WTC11 (cell line): ENCODE measurements at regions not wholly inside any gene's neighbourhood (a gene's known extent, or its start where the extent isn't known, plus 50 kb on each side); places are given as distances from the start of the nearest gene placed in this dataset.

Experiments used
- CREB1 ChIP-seq: sonication (generic); formaldehyde crosslinking; IDR thresholded peaks from 2 replicates; pipeline ENCODE4 v1.8.0; 2023; ENCODE audit warnings: mild to moderate bottlenecking, missing genetic modification reagents
- E2F4 ChIP-seq: sonication (generic); formaldehyde crosslinking; IDR thresholded peaks from 2 replicates; pipeline ENCODE4 v1.8.1; 2022; ENCODE audit warnings: low read depth, mild to moderate bottlenecking, moderate library complexity, missing genetic modification reagents, borderline replicate concordance
- FOXP1 ChIP-seq: sonication (generic); formaldehyde crosslinking; IDR thresholded peaks from 2 replicates; pipeline ENCODE4 v1.8.0; 2022; ENCODE audit warnings: missing genetic modification reagents, mild to moderate bottlenecking, moderate library complexity, borderline replicate concordance
- FOXP4 ChIP-seq: sonication (generic); formaldehyde crosslinking; IDR thresholded peaks from 2 replicates; pipeline ENCODE4 v1.8.0; 2022; ENCODE audit warnings: mild to moderate bottlenecking, missing genetic modification reagents
- JAZF1 ChIP-seq: fragments of 250-450 bp; sonication (Bioruptor Pico); IDR thresholded peaks from 2 replicates; pipeline ENCODE4 v1.9.0; 2021; ENCODE audit warnings: moderate library complexity, mild to moderate bottlenecking, inconsistent platforms
- MXD4 ChIP-seq: fragments of 250-450 bp; sonication (Bioruptor Pico); IDR thresholded peaks from 2 replicates; pipeline ENCODE4 v1.8.0; 2021; ENCODE audit warnings: mild to moderate bottlenecking, moderate library complexity, borderline replicate concordance
- SMAD4 ChIP-seq: sonication (generic); formaldehyde crosslinking; IDR thresholded peaks from 2 replicates; pipeline ENCODE4 v1.8.0; 2022; ENCODE audit warnings: mild to moderate bottlenecking, missing genetic modification reagents
- TP53 ChIP-seq: sonication (generic); formaldehyde crosslinking; IDR thresholded peaks from 2 replicates; pipeline ENCODE4 v1.8.1; 2023; ENCODE audit warnings: mild to moderate bottlenecking, missing genetic modification reagents
- ZBTB21 ChIP-seq: sonication (generic); formaldehyde crosslinking; IDR thresholded peaks from 2 replicates; pipeline ENCODE4 v1.8.1; 2023; ENCODE audit warnings: mild to moderate bottlenecking, missing genetic modification reagents, borderline replicate concordance
- ZBTB43 ChIP-seq: sonication (generic); formaldehyde crosslinking; IDR thresholded peaks from 2 replicates; pipeline ENCODE4 v1.8.1; 2023; ENCODE audit warnings: mild to moderate bottlenecking, missing genetic modification reagents
- ZMAT4 ChIP-seq: fragments of 250-450 bp; sonication (Bioruptor Pico); IDR thresholded peaks from 2 replicates; pipeline ENCODE4 v1.9.0; 2021; ENCODE audit warnings: mild to moderate bottlenecking
- TF ChIP-seq, protein P1 (sequence below): fragments of 200-600 bp; IDR thresholded peaks from 2 replicates; pipeline ENCODE4 v1.8.0; 2022; ENCODE audit warnings: antibody characterized with exemption
- TF ChIP-seq, protein P2 (sequence below): sonication (generic); formaldehyde crosslinking; IDR thresholded peaks from 2 replicates; pipeline ENCODE4 v1.8.0; 2022; ENCODE audit warnings: mild to moderate bottlenecking, missing genetic modification reagents

- TF ChIP-seq, protein P1, sequence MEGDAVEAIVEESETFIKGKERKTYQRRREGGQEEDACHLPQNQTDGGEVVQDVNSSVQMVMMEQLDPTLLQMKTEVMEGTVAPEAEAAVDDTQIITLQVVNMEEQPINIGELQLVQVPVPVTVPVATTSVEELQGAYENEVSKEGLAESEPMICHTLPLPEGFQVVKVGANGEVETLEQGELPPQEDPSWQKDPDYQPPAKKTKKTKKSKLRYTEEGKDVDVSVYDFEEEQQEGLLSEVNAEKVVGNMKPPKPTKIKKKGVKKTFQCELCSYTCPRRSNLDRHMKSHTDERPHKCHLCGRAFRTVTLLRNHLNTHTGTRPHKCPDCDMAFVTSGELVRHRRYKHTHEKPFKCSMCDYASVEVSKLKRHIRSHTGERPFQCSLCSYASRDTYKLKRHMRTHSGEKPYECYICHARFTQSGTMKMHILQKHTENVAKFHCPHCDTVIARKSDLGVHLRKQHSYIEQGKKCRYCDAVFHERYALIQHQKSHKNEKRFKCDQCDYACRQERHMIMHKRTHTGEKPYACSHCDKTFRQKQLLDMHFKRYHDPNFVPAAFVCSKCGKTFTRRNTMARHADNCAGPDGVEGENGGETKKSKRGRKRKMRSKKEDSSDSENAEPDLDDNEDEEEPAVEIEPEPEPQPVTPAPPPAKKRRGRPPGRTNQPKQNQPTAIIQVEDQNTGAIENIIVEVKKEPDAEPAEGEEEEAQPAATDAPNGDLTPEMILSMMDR, result no peak
- TF ChIP-seq, protein P2, sequence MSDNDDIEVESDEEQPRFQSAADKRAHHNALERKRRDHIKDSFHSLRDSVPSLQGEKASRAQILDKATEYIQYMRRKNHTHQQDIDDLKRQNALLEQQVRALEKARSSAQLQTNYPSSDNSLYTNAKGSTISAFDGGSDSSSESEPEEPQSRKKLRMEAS (CRISPR knock-in tag), result no peak
- TF ChIP-seq CREB1 (CRISPR knock-in tag) (no peak), FOXP1 (no peak), TP53 (CRISPR knock-in tag) (no peak), ZBTB43 (CRISPR knock-in tag) (no peak), MXD4 (CRISPR knock-in tag) (no peak), E2F4 (CRISPR knock-in tag) (no peak), FOXP4 (CRISPR knock-in tag) (no peak), SMAD4 (CRISPR knock-in tag) (no peak), ZBTB21 (no peak), ZMAT4 (CRISPR knock-in tag) (no peak), JAZF1 (no peak)
Measured at GRCh38 chr1:195608883-195609282, 999.4 kb downstream of the KCNT2 start.
